H1 (cell line): ENCODE measurements at regions not wholly inside any gene's neighbourhood (a gene's known extent, or its start where the extent isn't known, plus 50 kb on each side); places are given as distances from the start of the nearest gene placed in this dataset.

ENCODE experiments used
- CTCF ChIA-PET: fragments of 300-600 bp; sonication (Branson Sonifier 250); formaldehyde crosslinking; loops from one replicate; lab custom pipeline; 2021; ENCODE audit not compliant: partially characterized antibody; lab: Charles Lee
- POLR2A ChIA-PET: fragments of 300-600 bp; sonication (Branson Sonifier 250); formaldehyde crosslinking; loops from one replicate; lab custom pipeline; 2021; ENCODE audit warnings: inconsistent platforms; ENCODE audit not compliant: partially characterized antibody; lab: Charles Lee
- DNase-seq, 2 experiments: peaks; one replicate each; pipeline versions ENCODE4 v3.0.0 to v3.0.0-alpha.2; 2010 to 2022; ENCODE audit warnings: low spot score in 2 of 2, low read depth in 1 of 2, mixed read lengths in 1 of 2
- FAIRE-seq: peaks from 2 replicates; lab custom pipeline; 2011; peaks lifted over from hg19 to GRCh38; lab: Jason Lieb, UNC
- H2AFZ ChIP-seq: 2 replicates; pipeline ENCODE4 v1.8.1; 2012; ENCODE audit warnings: low read length, inconsistent platforms
- H2AK5ac ChIP-seq: 2 replicates; pipeline ENCODE4 v1.6.1; 2013; ENCODE audit warnings: low read depth, low read length
- H2BK120ac ChIP-seq: replicated peaks from 2 replicates; pipeline ENCODE3; 2013; ENCODE audit warnings: low read depth, low read length, inconsistent platforms
- H2BK12ac ChIP-seq: 2 replicates; pipeline ENCODE4 v1.6.1; 2013; ENCODE audit warnings: low read depth, low read length
- H2BK15ac ChIP-seq: 2 replicates; pipeline ENCODE4 v1.6.1; 2013; ENCODE audit warnings: low read length
- H2BK20ac ChIP-seq: 2 replicates; pipeline ENCODE4 v1.6.1; 2013; ENCODE audit warnings: low read length
- H2BK5ac ChIP-seq: 2 replicates; pipeline ENCODE4 v1.6.1; 2013; ENCODE audit warnings: low read depth, low read length
- H3K14ac ChIP-seq: 2 replicates; pipeline ENCODE4 v1.6.1; 2013; ENCODE audit warnings: inconsistent platforms; ENCODE audit not compliant: insufficient read length
- H3K18ac ChIP-seq: 2 replicates; pipeline ENCODE4 v1.6.1; 2013; ENCODE audit warnings: low read length; ENCODE audit errors: extremely low read depth
- H3K23ac ChIP-seq: 2 replicates; pipeline ENCODE4 v1.6.1; 2013; ENCODE audit warnings: inconsistent platforms; ENCODE audit not compliant: insufficient read length
- H3K23me2 ChIP-seq: 2 replicates; pipeline ENCODE4 v1.6.1; 2013; ENCODE audit warnings: low read depth, low read length
- H3K27ac ChIP-seq: 2 replicates; pipeline ENCODE4 v1.6.1; 2011; ENCODE audit warnings: low read depth, low read length, inconsistent platforms
- H3K27me3 ChIP-seq, 4 experiments: replicated peaks in 1 of 4; 1 replicate in 1 of 4; 2 replicates in 3 of 4; pipeline versions ENCODE4 v1.6.1 to v1.8.1; 2011 to 2013; ENCODE audit warnings: low read length in 3 of 4, mild to moderate bottlenecking in 3 of 4, inconsistent platforms in 2 of 4, mixed read lengths in 2 of 4, moderate library complexity in 1 of 4; ENCODE audit not compliant: control insufficient read depth in 3 of 4, insufficient read depth in 3 of 4; ENCODE audit errors: extremely low read depth in 1 of 4
- H3K36me3 ChIP-seq, 4 experiments: 2 replicates each; pipeline versions ENCODE4 v1.6.1 to v1.8.1; 2011 to 2013; ENCODE audit warnings: mild to moderate bottlenecking in 4 of 4, low read length in 3 of 4, moderate library complexity in 2 of 4, control low read depth in 1 of 4, inconsistent platforms in 1 of 4; ENCODE audit not compliant: insufficient read depth in 4 of 4, control insufficient read depth in 2 of 4
- H3K4ac ChIP-seq: replicated peaks from 2 replicates; pipeline ENCODE3; 2013; ENCODE audit warnings: low read length, low read depth, mixed read lengths, inconsistent platforms; ENCODE audit not compliant: insufficient read length
- H3K4me1 ChIP-seq, 4 experiments: replicated peaks in 1 of 4; 1 replicate in 1 of 4; 2 replicates in 3 of 4; pipeline versions ENCODE4 v1.6.1 to v1.8.1; 2011 to 2013; ENCODE audit warnings: low read length in 3 of 4, inconsistent platforms in 2 of 4, mixed read lengths in 1 of 4; ENCODE audit not compliant: insufficient read depth in 4 of 4, control insufficient read depth in 3 of 4
- H3K4me2 ChIP-seq, 2 experiments: 2 replicates each; pipeline versions ENCODE4 v1.6.1 to v1.8.1; 2011 to 2013; ENCODE audit warnings: low read depth in 2 of 2, low read length in 2 of 2, control low read depth in 1 of 2, inconsistent platforms in 1 of 2, mild to moderate bottlenecking in 1 of 2; ENCODE audit not compliant: insufficient read depth in 1 of 2
- H3K4me3 ChIP-seq, 4 experiments: fragments of 200-600, 300-600 bp in 1 of 4; sonication (generic), shearing (Covaris generic), sonication (Bioruptor Twin) in 1 of 4; 2 replicates each; pipeline versions ENCODE4 v1.5.1 to v1.8.1; 2011 to 2016; ENCODE audit warnings: low read length in 4 of 4, low read depth in 3 of 4, control low read depth in 2 of 4, inconsistent platforms in 2 of 4, mild to moderate bottlenecking in 2 of 4, mixed read lengths in 1 of 4, moderate library complexity in 1 of 4; ENCODE audit not compliant: insufficient read depth in 2 of 4; ENCODE audit errors: extremely low read depth in 1 of 4
- H3K56ac ChIP-seq: replicated peaks from 2 replicates; pipeline ENCODE3; 2013; ENCODE audit warnings: low read depth, mild to moderate bottlenecking, mixed read lengths, low read length, inconsistent platforms; ENCODE audit not compliant: insufficient read length
- H3K79me1 ChIP-seq: 2 replicates; pipeline ENCODE4 v1.6.1; 2013; ENCODE audit warnings: low read depth, low read length, control low read depth
- H3K79me2 ChIP-seq, 2 experiments: 2 replicates each; pipeline versions ENCODE4 v1.6.1 to v1.8.1; 2012 to 2013; ENCODE audit warnings: low read length in 2 of 2, mild to moderate bottlenecking in 2 of 2, inconsistent platforms in 1 of 2; ENCODE audit not compliant: insufficient read depth in 2 of 2, control insufficient read depth in 1 of 2
- H3K9ac ChIP-seq, 4 experiments: replicated peaks in 1 of 4; 1 replicate in 1 of 4; 2 replicates in 3 of 4; pipeline versions ENCODE4 v1.6.1 to v1.8.1; 2011 to 2013; ENCODE audit warnings: low read depth in 3 of 4, low read length in 3 of 4, control low read depth in 2 of 4, mild to moderate bottlenecking in 2 of 4, moderate library complexity in 2 of 4, inconsistent platforms in 1 of 4; ENCODE audit errors: extremely low read depth in 1 of 4
- H3K9me3 ChIP-seq, 2 experiments: 2 replicates each; pipeline versions ENCODE4 v1.6.1 to v1.8.1; 2012 to 2013; ENCODE audit warnings: mild to moderate bottlenecking in 2 of 2, moderate library complexity in 2 of 2, control low read depth in 1 of 2, inconsistent platforms in 1 of 2, low read depth in 1 of 2, low read length in 1 of 2, mixed read lengths in 1 of 2; ENCODE audit not compliant: insufficient read depth in 2 of 2
- H4K20me1 ChIP-seq, 2 experiments: replicated peaks in 1 of 2; 2 replicates each; pipeline versions ENCODE3 to v1.8.1; 2011 to 2013; ENCODE audit warnings: inconsistent platforms in 2 of 2, low read length in 2 of 2, mild to moderate bottlenecking in 1 of 2; ENCODE audit not compliant: insufficient read depth in 2 of 2, control insufficient read depth in 1 of 2
- H4K5ac ChIP-seq: 2 replicates; pipeline ENCODE4 v1.6.1; 2013; ENCODE audit warnings: low read length, low read depth, mixed read lengths, inconsistent platforms; ENCODE audit not compliant: insufficient read length
- H4K8ac ChIP-seq: 2 replicates; pipeline ENCODE4 v1.8.0; 2013; ENCODE audit warnings: mild to moderate bottlenecking, moderate library complexity, low read length, inconsistent platforms; ENCODE audit not compliant: insufficient read depth; ENCODE audit errors: extremely low read depth
- H4K91ac ChIP-seq: replicated peaks from 2 replicates; pipeline ENCODE3; 2013; ENCODE audit warnings: low read length, mixed read lengths, inconsistent platforms; ENCODE audit not compliant: insufficient read length
- BRCA1 ChIP-seq: IDR thresholded peaks from 2 replicates; pipeline ENCODE4 v1.6.1; 2012; ENCODE audit warnings: low read depth, low read length, improper control_type of control experiment
- CEBPB ChIP-seq: IDR thresholded peaks from 2 replicates; pipeline ENCODE4 v1.6.1; 2012; ENCODE audit warnings: low read depth, low read length
- CHD1 ChIP-seq: IDR thresholded peaks from 2 replicates; pipeline ENCODE4 v1.6.1; 2012; ENCODE audit warnings: low read depth, low read length, improper control_type of control experiment
- CREB1 ChIP-seq: IDR thresholded peaks from 2 replicates; pipeline ENCODE4 v1.6.1; 2012; ENCODE audit warnings: inconsistent platforms
- CTCF ChIP-seq, 3 experiments: IDR thresholded peaks; 1 replicate in 2 of 3; 2 replicates in 1 of 3; pipeline versions ENCODE4 v1.5.1 to v1.6.1; 2011; ENCODE audit warnings: low read length in 3 of 3, mild to moderate bottlenecking in 3 of 3, inconsistent platforms in 2 of 3, low read depth in 1 of 3, moderate library complexity in 1 of 3; ENCODE audit not compliant: insufficient read depth in 1 of 3; ENCODE audit errors: control extremely low read depth in 1 of 3
- HDAC6 ChIP-seq: IDR thresholded peaks from one replicate; pipeline ENCODE4 v1.7.1; 2012; ENCODE audit warnings: low read depth, mild to moderate bottlenecking, inconsistent platforms, low read length, moderate library complexity
- JUN ChIP-seq: IDR thresholded peaks from 2 replicates; pipeline ENCODE4 v1.6.1; 2011; ENCODE audit warnings: low read depth, mild to moderate bottlenecking, improper control_type of control experiment, low read length
- RNF2 ChIP-seq: fragments of 200-900, 300-1000 bp; sonication (generic); IDR thresholded peaks from 2 replicates; pipeline ENCODE4 v1.7.1; 2016; ENCODE audit warnings: borderline replicate concordance, low read depth, mild to moderate bottlenecking, antibody characterized with exemption, low read length; ENCODE audit not compliant: poor library complexity, severe bottlenecking; ENCODE audit errors: missing control alignments
- SP2 ChIP-seq: IDR thresholded peaks from 2 replicates; pipeline ENCODE4 v1.6.1; 2012; ENCODE audit warnings: mild to moderate bottlenecking, low read length, inconsistent platforms
- SP4 ChIP-seq: IDR thresholded peaks from 2 replicates; pipeline ENCODE4 v1.6.1; 2012; ENCODE audit warnings: low read length, inconsistent platforms
- TEAD4 ChIP-seq: IDR thresholded peaks from 2 replicates; pipeline ENCODE4 v1.6.1; 2012; ENCODE audit warnings: low read depth, low read length, inconsistent platforms, mixed read lengths
- TF ChIP-seq, protein P1 (sequence below): IDR thresholded peaks from 2 replicates; pipeline ENCODE4 v1.6.1; 2012; ENCODE audit warnings: low read length, inconsistent platforms

GRCh38 chr14:71583705-71584104, 348.5 kb upstream of the RGS6 start:
- Histone ChIP-seq H3K14ac (no peak overlapping the region), H3K4me1 (peaks cover 0 to 7% (median 3%) of the 10 kb centered on the region in 4 experiments; a peak in 3 of 7 replicates), H2BK5ac (no peak overlapping the region), H4K91ac (no peak overlapping the region), H3K4ac (no peak overlapping the region), H3K23me2 (no peaks in the 10 kb centered on the region), H3K23ac (no peak overlapping the region), H3K9ac (no peak overlapping the region), H2BK120ac (no peak overlapping the region), H2AK5ac (no peak overlapping the region), H3K4me3 (no peak overlapping the region), H3K36me3 (peaks cover 0 to 4% (median 0%) of the 10 kb centered on the region in 4 experiments; a peak in 1 of 8 replicates), H2AFZ (no peak overlapping the region), H2BK20ac (no peak overlapping the region), H3K18ac (no peak overlapping the region), H3K56ac (no peak overlapping the region), H4K8ac (no peak overlapping the region), H3K79me2 (no peaks in the 10 kb centered on the region), H3K79me1 (peaks cover 2% of the 10 kb centered on the region; the same call in 1 of the 2 replicates), H2BK12ac (no peak overlapping the region), H2BK15ac (no peak overlapping the region), H3K9me3 (no peaks in the 10 kb centered on the region), H4K5ac (no peak overlapping the region), H3K4me2 (no peak overlapping the region), H4K20me1 (peaks cover 3 to 4% of the 10 kb centered on the region in 2 experiments), H3K27ac (no peak overlapping the region), H3K27me3 (no peaks in the 10 kb centered on the region)
- CTCF ChIA-PET = no interaction called here
- FAIRE-seq = no peak
- POLR2A ChIA-PET = no interaction called here
- no peak for DNase-seq
- TF ChIP-seq TEAD4 = no peak
- TF ChIP-seq SP2 = no peak
- TF ChIP-seq RNF2 = no peak
- no peak for TF ChIP-seq JUN
- no peak for TF ChIP-seq CEBPB
- no peak for TF ChIP-seq CHD1
- no peak for TF ChIP-seq CREB1
- no peak for TF ChIP-seq SP4
- TF ChIP-seq, protein P1, sequence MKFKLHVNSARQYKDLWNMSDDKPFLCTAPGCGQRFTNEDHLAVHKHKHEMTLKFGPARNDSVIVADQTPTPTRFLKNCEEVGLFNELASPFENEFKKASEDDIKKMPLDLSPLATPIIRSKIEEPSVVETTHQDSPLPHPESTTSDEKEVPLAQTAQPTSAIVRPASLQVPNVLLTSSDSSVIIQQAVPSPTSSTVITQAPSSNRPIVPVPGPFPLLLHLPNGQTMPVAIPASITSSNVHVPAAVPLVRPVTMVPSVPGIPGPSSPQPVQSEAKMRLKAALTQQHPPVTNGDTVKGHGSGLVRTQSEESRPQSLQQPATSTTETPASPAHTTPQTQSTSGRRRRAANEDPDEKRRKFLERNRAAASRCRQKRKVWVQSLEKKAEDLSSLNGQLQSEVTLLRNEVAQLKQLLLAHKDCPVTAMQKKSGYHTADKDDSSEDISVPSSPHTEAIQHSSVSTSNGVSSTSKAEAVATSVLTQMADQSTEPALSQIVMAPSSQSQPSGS = no peak
- no peak for TF ChIP-seq BRCA1
- TF ChIP-seq HDAC6 = no peak
- TF ChIP-seq CTCF (IDR thresholded peaks at IDR 0.05; ENCODE audit: control extremely low read depth in 1 of 3, insufficient read depth in 1 of 3, low read depth in 1 of 3, low read length in 3 of 3) = no peak
